ENCODE measurements at regions not wholly inside any gene's neighbourhood (a gene's known extent, or its start where the extent isn't known, plus 50 kb on each side); places are given as distances from the start of the nearest gene placed in this dataset.

DNA sequence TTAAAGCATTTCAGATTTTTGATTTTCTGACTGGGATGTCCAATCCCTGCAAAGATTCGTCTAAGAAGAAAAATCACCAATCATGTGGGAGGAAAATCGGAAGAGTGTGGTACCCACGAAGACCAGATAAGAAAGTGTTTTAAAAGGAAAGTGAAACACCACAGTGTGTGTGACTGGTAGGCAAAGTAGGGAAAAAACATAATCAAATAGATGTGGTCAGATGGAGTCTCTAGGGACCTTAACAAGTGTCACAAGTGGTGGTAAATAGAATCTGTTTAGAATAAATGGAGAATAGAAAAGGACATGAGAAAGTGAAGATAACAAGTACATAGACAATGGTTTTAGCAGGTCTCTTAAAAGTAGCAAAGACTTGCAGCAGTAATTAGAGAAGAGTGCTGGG, 154.6 kb downstream of the SLC30A10 start:
- no peaks in the 10 kb centered on the region for H3K79me1 ChIP-seq (ENCODE audit: low read depth in 1 of 2, low read length in 2 of 2)
- TF ChIP-seq ELK1 (IDR thresholded peaks at IDR 0.05; ENCODE audit: borderline replicate concordance, low read depth, low read length) (no peak), MAZ (IDR thresholded peaks at IDR 0.05; ENCODE audit: borderline replicate concordance, low read depth, low read length) (no peak), MXI1 (IDR thresholded peaks at IDR 0.05; ENCODE audit: borderline replicate concordance, low read depth, low read length) (no peak), MAFK (IDR thresholded peaks at IDR 0.05; ENCODE audit: low read depth, low read length) (no peak), SMC3 (IDR thresholded peaks at IDR 0.05; ENCODE audit: low read depth, low read length) (no peak), CTCF (conservative IDR thresholded peaks at IDR 0.05; ENCODE audit: low read depth, low read length) (no peak), CHD1 (IDR thresholded peaks at IDR 0.05; ENCODE audit: low read depth, low read length) (no peak), POLR2A (IDR thresholded peaks at IDR 0.05; ENCODE audit: low read depth, low read length) (no peak), RCOR1 (IDR thresholded peaks at IDR 0.05; ENCODE audit: insufficient replicate concordance, low read length) (no peak), RAD21 (IDR thresholded peaks at IDR 0.05; ENCODE audit: low read length) (no peak), CEBPB (IDR thresholded peaks at IDR 0.05; ENCODE audit: low read depth, low read length) (no peak), FOS (IDR thresholded peaks at IDR 0.05; ENCODE audit: low read depth, low read length) (no peak), NFE2L2 (IDR thresholded peaks at IDR 0.05; ENCODE audit: low read depth, low read length) (no peak), USF2 (IDR thresholded peaks at IDR 0.05; ENCODE audit: low read depth, low read length) (no peak), BHLHE40 (IDR thresholded peaks at IDR 0.05; ENCODE audit: low read depth, low read length) (no peak), RFX5 (IDR thresholded peaks at IDR 0.05; ENCODE audit: low read depth, low read length) (no peak)
- H3K18ac ChIP-seq (ENCODE audit: low read depth, low read length): no peak overlapping the region
- no peak overlapping the region for H3K4me3 ChIP-seq (ENCODE audit: insufficient read depth, low read depth, low read length)
- ChIA-PET POLR2A (ENCODE audit: unreplicated experiment) (no interaction called here), CTCF (no interaction called here)
- no peaks in the 10 kb centered on the region for H3K27me3 ChIP-seq (ENCODE audit: control insufficient read depth, insufficient read depth, low read length)
- no peak overlapping the region for H3K56ac ChIP-seq (ENCODE audit: extremely low read depth, insufficient read depth, low read length)
- H3K27ac ChIP-seq (ENCODE audit: insufficient read depth, low read length): no peak overlapping the region
- H3K23ac ChIP-seq (ENCODE audit: low read depth, low read length): no peak overlapping the region
- dilution Hi-C loops (cut with HindIII; ENCODE audit: low sequenced_read_pairs, unreplicated experiment) (no loop called here), intact Hi-C loops (cut with micrococcal nuclease) (no loop called here), in situ Hi-C loops (cut with MboI; ENCODE audit: low sequenced_read_pairs) (no loop called here)
- no peak overlapping the region for H2AK5ac ChIP-seq (ENCODE audit: low read depth, low read length)
- ATAC-seq (ENCODE audit: low read depth) (no peak), DNase-seq (no peak)
- BruUV-seq (replicated peaks): no TSS peak
- no peak overlapping the region for H4K91ac ChIP-seq (ENCODE audit: insufficient read depth, low read depth, low read length)
- no peak overlapping the region for H3K14ac ChIP-seq (replicated peaks; ENCODE audit: low read depth, low read length)
- no peak overlapping the region for H4K8ac ChIP-seq (ENCODE audit: low read depth in 2 of 2, low read length in 2 of 2)
- no peak overlapping the region for H3K4ac ChIP-seq (ENCODE audit: low read depth, low read length)
- H2BK120ac ChIP-seq (ENCODE audit: low read depth, low read length): no peak overlapping the region
- H4K5ac ChIP-seq (ENCODE audit: low read depth, low read length): no peak overlapping the region
- H3K36me3 ChIP-seq (ENCODE audit: control insufficient read depth, insufficient read depth, low read length): no peaks in the 10 kb centered on the region
- no peak overlapping the region for H3K9ac ChIP-seq (ENCODE audit: low read depth, low read length)
- no peak overlapping the region for H2BK15ac ChIP-seq (ENCODE audit: low read depth, low read length)
- H3K4me2 ChIP-seq (ENCODE audit: low read depth, low read length): no peak overlapping the region
- H3K9me1 ChIP-seq (ENCODE audit: insufficient read depth, low read length): no peaks in the 10 kb centered on the region
- H2BK5ac ChIP-seq (ENCODE audit: low read depth, low read length, poor library complexity, severe bottlenecking): no peak overlapping the region
- 70% methylated on average over 2 of the region's 3 CpGs; no CpG with 5 or more reads in 1 of the 2 experiments for WGBS, 2 experiments (ENCODE audit: extremely low coverage in 2 of 2, insufficient read length in 1 of 2)
- H3K9me3 ChIP-seq (ENCODE audit: control insufficient read depth, insufficient read depth, low read length): no peaks in the 10 kb centered on the region
- H2AFZ ChIP-seq (replicated peaks; ENCODE audit: low read length, poor library complexity): no peak overlapping the region
- no peak overlapping the region for H2BK20ac ChIP-seq (ENCODE audit: low read depth, low read length)
- peaks cover 4% of the 10 kb centered on the region; the same call in 1 of the 2 replicates for H3K4me1 ChIP-seq (ENCODE audit: control insufficient read depth, insufficient read depth, low read length)
- H4K20me1 ChIP-seq (ENCODE audit: insufficient read depth, low read length): no peaks in the 10 kb centered on the region
- H2AK9ac ChIP-seq (replicated peaks; ENCODE audit: low read depth, low read length, poor library complexity): no peak overlapping the region
